HG03025 (cell line): ENCODE measurements at regions not wholly inside any gene's neighbourhood (a gene's known extent, or its start where the extent isn't known, plus 50 kb on each side); places are given as distances from the start of the nearest gene placed in this dataset.
"Not testable (repeated sequence)": the region's sequence is repeated elsewhere in the genome, so short reads cannot be mapped to it uniquely, and the experiment has no call there.

Experiments
- ATAC-seq: cut with Tn5 transposase; IDR thresholded peaks from one replicate; pipeline ENCODE4 v1.9.1; 2021; ENCODE audit warnings: mild to moderate bottlenecking, moderate library complexity; ENCODE audit not compliant: unreplicated experiment, low FRiP score

DNA sequence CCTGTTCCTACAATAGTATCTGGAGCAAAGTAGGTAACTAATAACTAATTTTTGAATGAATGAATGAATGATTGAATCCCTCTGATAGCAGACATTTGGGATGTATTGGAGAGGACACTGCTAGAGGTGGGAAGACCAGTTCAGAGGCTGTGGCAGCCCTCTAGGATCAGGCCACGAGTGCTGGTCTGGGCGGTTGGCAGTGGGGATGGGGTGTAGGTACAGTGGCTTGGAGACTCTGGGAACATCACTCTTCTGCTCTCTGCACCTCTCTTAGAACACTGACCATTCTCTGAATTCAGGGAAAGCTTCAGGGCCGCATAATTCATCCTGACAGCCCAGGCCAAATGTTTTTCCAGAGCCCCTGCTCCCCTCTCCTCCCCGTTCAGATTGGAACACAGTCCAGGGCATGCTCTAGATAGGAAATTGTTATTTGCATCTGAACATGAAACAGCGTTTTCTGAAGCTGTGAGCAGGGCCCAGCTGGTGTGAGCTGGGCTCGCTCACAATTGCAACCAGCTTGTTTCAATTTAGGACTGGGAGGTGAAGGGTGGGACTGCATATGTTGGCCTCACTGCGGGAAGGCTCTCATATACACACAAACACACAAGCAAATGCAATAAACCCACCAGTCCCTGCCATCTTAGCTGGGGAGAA is 253.1 kb upstream of the USP24 start:
- no peak for ATAC-seq

DNA sequence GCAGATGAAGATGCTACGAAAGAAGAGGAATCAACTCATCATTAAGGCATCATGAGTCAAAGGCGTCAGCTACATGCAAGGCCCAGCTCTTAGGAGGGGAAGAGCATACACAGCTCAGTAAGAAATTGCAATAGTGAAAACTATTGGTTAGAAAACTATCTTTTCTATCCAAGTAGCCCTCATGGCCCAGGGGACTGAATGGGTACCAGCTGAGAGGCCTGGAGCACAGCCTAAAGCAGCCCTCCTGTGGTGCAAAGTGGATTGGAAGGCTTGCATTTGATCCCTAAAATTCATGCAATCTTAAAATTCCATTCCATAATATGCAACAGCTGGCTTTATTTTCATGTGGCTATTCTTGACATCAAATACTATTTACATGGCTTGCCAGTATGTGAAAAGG is 251.8 kb upstream of the USP24 start:
- no peak for ATAC-seq

DNA sequence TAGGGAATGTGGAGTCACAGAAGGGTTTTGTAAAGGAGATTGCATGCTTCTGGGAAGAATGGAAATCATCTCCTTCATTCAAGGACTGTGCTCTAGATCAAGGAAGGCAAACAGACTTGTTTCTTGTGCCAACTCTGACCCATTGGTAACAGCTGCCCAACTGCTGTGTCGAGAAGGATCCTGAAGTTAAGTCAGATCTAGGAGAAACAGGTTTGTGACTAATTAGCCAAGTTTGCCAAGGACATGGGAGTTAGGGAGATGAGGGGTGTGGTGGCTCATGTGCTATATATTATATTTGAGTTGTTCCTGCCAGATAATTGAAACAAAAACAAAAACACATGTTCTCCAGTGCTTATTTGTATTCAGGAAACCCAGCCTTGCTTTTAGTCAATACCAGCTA is 251.2 kb upstream of the USP24 start:
- no peak for ATAC-seq

DNA sequence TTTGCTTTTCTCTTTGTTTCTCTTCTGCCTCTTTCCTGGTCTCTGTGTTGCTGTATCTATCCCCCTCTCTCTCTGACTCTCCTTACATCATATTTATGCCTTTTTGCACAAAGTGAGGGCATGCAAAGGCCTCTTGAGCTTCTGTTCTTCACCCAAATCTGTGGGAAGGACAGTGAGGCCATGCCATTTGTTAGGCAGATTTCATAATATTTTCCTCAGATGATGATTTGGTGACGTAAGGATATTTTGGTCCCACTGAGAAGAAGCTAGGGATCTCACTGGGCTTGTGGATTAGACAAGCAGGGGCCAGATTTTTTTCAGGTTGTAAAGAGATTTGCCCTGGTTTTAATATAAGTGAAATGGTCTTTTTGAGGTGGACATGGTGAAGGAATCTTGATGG is 249.4 kb upstream of the USP24 start:
- ATAC-seq, result no peak

DNA sequence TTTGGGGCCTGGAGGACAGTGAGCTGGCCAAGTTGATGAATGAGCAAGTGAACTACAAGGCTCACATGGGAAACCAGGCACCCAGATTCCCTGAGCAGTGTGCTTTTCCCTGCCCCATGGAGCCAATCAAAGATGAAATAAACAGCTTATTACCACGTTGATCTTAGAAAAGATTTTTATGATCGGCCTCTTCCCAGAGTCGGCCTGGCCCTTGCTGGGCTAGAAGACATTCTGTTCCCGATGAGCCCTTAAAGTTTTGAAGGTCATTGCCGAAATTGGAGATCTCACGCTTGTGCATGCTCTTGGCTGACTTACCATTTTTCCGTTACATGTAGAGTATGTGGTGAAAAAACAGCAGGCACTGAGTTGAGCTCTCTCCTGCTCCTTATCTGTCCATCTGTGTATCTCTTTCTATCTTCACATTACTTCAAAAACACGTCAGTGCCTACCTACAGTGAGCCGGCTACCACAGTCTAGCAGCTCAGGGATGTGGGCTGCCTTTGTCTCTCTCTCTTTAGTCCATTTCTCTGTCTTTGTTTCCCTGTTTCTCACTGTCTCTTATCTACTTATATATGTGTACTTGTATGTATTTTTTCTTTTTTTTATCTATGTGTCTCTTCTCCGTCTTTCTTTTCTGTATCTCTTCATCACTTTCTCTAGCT is 248.8 kb upstream of the USP24 start:
- ATAC-seq, result no peak

DNA sequence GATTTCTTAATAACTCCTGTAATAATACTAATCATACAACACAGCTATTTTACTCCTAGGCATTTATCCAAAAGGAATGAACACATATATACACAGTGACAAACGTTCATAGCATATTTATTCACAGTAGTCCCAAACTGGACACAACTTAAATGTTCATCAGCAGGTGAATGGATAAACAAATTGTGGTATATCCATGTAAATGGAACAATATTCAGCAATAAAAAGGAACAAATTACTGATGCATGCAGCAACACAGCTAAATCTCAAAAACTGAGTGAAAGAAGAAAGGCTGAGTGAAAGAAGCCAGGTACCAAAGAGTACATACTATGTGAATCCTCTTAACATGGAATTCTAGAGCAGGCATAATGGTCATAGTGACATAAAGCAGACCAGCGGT is 242.7 kb upstream of the USP24 start:
- no peak for ATAC-seq

DNA sequence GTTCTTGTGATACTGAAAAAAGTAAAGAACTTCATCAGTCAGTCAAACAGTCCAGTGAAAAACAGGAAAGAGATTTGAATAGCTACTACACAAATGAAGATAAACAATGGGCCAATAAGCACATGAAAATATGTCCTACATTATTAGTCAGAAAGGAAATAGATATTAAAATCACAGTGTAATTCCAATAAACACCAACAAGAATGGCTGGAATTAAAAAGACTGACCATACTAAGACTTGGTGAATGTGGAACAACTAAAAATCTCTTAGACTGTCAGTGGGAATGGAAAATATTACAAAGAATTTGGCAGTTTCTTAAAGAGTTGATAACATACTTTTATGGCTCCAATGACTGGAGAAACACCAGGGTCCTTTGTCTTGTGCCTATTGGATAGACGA is 241.8 kb upstream of the USP24 start:
- no peak for ATAC-seq

DNA sequence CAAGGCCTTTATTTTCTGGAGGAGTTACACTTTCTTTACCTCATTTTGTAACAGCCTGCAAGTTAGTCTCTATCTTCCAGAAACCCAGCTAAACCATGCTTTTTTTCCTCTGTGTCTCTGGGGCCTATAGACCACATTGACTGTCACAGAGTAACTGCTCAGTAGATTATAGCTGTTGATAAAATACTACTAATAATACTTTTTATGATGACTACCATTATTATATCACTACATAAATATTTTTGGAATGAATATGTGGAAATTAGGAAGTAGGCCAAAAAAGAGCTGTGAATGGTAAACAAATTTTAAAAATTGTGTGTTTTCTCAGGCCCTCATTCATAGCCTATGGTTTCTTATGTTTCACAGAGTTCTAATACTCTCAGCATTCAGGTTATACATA is 233.1 kb upstream of the USP24 start:
- ATAC-seq, result no peak

DNA sequence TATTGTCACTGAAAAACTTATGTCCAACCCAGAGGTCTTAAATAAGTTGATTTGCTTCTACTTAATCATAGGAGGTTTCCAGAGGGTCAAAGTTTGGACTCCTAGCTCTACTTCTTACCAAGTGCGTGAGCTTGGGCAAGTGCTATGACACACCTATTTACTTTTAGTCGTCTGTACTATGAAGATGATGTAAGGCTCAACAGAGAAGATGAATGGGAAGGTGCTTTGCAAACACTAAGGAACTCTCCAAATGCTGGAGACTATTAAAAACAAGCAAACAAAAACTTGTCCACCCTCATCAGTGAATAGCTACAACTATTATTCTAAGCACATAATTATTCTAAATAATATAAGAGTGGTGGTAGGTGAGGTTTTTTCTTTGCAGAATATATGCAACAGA is 232.3 kb upstream of the USP24 start:
- no peak for ATAC-seq

DNA sequence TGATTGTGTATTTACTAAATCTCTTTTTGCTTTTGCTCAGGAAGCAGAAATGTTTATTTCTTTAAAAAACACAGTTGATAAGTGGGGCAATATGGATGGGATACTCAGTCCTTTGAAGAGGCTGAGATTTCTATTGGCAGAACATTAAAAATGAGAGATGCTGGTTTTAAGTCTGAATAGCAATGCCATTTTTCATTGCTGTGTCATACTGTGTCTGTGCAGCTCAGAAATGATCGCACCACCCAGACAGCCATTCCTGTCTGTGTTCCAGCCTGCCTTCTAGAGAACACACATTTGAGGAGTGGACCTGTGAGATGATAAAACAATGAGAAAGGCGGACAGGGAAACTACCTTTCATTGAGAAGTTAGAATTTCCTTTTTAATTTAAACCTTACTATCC is 231.2 kb upstream of the USP24 start:
- ATAC-seq, result no peak

DNA sequence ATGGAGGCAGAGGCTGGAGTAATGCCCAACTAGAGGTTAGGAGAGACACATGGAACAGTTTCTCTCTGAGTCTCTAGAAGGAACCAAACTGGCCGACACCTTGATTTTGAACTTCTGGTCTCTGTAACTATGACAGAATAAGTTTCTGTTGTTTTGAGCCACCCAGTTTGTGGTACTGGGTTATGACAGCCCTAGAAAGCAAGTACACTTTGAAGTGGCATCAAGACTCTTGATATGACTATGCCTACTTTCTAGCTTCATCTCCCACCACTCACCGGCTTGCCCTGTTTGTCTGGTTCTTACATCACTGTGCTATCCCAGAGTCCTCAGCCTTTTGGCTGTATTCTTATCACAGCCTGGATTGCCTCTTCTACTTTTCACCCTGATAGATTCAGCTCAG is 230.3 kb upstream of the USP24 start:
- ATAC-seq, result no peak

DNA sequence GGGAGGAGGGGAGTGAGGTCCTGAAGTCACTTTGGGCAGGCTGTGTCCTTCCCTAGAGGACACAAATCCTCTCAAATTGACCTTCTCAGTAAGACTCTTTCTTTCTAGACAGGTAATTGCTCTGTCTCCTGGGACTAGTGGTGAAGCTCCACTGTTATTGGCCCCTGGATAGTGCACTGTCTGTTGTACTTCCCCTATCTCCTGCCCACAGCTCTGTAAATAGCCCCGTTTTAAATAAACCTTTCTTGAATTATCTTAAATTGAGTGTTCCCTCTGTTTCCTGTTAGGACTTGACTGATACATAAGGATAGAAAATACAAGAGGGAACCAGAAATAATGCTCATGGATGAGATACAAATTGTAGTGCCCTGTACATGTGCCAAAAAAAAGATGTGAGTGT is 229.5 kb upstream of the USP24 start:
- ATAC-seq, result no peak

DNA sequence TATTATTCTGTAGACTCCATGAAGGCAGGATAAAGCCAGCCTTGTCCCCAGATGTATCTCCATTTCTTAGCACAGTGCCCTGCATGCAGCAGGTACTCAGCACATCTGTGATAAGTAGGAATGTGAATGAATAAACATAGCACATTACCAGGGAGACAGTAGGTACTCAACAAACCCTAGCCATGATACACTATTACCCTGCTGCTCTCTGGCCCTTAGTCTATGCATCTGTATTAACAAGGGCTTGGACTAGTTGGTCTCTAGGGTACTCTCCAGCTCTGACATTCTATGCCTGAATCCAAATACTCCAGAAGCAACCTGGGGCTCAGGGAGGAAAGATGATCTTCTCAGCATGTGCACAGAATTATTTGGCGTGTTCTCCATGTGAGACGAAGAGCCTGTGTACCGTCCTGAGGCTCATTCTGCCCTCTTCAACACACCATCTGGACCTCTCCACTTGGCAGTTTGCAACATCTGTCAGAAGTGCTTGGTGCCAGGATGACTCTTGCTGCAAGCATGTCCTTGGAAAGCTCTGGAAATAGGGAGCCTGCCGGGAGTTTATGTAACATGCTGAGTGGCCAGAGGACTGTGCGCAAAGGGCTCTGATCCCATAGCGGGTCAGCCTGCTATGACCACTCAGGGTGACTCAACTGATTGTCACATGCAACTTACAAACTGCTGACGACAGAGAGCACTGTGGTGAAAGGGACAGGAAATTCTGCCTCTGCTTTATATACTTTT is 228.2 kb upstream of the USP24 start:
- no peak for ATAC-seq

DNA sequence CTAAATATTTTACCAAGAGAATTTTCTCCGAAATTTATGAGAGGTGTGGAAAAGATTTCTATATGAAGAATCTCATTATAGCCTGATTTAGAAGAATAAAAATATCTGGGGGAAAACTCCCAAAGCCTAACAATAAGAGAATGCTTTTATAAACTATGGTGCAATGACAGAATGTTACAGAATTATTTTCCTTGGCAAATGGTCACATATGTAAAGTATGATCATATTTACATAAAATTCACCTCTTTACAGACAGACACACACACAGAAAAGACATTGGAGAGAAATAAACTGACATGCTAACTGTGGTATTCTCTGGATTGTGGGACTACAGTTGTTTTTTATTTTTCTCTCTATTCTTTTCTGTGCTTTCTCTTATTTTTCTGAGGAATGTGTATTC is 226.3 kb upstream of the USP24 start:
- ATAC-seq, result no peak

DNA sequence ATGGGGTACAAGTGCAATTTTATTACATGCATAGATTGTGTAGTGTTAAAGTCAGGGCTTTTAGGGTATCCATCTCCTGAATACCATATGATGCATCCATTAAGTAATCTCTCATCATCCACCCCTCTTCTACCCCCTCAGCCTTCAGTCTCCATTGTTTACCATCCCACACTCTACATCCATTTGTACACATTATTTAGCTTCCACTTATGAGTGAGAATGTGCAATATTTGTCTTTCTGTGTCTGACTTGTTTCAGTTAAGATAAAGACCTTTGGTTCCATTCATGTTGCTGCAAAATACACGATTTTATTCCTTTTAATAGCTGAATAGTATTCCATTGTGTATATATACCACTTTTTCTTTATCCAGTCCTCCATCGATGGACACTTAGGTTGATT is 222.5 kb upstream of the USP24 start:
- ATAC-seq, result no peak

DNA sequence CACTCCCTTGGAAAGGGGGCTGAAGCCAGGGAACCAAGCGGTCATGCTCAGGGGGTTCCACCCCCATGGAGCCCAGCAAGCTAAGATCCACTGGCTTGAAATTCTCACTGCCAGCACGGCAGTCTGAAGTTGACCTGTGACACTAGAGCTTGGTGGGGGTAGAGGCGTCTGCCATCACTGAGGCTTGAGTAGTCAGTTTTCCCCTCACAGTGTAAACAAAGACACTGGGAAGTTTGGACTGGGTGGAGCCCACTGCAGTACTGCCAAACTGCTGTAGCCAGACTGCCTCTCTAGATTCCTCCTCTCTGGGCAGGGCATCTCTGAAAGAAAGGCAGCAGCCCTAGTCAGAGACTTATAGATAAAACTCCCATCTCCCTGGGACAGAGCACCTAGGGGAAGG is 215.6 kb upstream of the USP24 start:
- ATAC-seq, result not testable (repeated sequence)

DNA sequence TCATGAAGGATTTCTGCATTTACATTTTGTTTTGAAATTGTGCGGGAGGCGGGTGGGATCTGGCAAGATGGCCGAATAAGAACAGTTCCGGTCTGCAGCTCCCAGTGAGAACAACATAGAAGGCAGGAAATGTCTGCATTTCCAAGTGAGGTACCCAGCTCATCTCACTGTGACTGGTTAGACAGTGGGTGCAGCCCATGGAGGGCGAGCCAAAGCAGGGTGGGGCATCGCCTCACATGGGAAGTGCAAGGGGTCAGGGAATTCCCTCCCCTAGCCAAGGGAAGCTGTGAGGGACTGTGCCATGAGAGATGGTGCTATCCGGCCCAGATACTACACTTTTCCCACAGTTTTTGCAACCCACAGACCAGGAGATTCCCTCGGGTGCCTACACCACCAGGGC is 215.0 kb upstream of the USP24 start:
- not testable (repeated sequence) for ATAC-seq

DNA sequence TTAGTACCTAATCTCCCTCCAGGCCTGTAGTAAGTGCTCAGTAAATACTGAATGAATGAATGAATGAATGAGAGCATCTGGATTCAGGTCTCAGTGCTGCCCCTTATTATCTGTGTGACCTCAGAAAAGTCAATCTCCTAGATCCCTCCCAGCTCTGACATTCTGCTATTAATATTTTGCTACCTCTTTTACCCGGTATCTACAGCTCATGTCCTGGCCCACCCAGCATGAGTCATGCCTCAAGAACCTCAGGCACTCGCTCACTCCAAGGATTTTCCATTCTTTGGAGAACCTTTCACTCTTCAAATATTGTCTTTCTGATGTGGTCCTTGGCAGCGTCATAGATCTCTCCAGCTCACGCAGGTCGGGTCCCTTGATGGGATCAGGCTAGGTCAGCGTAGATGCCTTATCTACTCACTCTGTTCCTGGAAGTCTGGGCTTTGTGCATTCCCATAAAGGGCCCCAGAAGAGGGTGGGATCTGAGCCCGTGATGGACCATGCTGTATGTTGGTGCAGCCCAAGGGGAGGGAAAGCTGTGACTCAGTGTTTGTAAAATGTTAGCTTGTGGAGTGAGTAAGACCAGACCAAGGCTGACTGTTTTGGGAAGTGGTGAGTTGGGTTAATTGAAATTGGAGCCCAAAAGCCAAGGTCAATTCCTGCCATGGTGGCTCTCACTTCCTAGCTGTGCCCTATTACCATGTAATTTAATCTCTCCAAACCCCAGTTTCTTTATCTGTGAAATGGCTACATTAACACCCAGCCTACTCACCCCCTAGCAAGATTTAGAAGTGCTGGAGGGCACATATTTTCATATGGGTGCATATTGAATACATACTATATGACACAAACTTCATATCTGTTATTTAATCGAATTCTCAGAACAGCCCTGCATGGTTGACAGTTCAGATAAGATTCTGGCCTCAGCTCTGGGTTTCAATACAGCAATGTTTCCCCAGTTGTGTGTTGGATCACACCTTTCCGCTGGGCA is 214.1 kb upstream of the USP24 start:
- ATAC-seq, result no peak

DNA sequence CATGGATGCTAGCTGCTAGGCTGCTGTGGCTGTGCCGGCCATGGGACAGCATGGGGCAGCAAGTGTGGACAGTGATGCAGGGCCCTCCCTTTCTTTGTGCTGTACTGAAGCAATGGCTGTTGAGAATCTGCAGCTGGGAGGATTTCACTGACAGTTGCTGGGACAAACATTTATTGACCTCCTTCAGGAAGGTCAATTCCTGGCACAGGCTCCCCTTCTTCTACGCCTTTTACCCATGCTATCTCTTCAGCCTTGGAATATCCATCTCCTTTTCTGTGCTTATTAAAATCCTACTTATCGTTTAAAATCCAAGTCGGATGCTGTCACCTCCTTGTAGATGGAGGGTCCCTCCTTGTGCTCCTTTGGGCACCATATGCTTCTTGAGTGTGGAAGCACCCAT is 213.1 kb upstream of the USP24 start:
- no peak for ATAC-seq

DNA sequence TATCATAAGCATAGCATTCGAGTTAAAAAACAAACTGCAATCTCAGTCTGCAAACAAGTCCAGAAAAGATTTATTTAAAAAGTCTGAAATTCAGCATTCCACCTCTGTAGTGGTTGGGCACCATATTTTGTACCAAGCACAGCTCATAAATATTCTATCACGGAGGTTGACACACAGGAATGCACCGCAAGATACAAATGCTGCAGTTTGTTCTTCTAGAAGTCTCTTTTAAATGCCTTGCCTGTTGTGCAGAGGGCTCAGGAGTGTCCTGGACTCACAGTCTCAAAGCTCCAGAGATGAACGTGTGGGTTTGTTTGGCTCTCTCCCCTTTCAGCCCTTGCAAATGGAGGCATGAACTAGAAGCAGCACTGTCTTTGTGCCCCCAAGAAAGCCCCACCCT is 212.4 kb upstream of the USP24 start:
- ATAC-seq, result no peak

DNA sequence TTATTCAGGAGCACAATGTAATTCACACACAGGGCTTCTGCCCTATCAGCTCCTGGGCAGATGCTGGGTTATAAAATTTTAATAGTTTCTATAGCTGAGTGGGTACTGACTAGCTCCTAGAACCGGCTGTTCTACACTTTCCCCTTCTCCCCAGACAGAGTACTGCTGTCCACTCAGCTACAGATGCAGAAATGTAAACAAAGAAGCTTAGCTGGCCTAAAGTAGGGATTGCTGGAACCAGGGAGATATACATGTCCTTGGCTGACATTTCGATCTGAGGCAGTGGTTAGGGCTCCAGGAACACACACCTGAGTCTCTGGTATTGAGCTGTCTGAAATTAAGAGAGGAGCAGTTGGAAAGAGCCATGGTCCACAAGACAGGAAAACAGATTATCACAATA is 211.5 kb upstream of the USP24 start:
- ATAC-seq, result no peak
